SU-DHL-6 (cell line): ENCODE measurements at regions not wholly inside any gene's neighbourhood (a gene's known extent, or its start where the extent isn't known, plus 50 kb on each side); places are given as distances from the start of the nearest gene placed in this dataset.

Experiments
- H2AFZ ChIP-seq: fragments of 200-600 bp; sonication (generic); 2 replicates; pipeline ENCODE4 v1.6.1; 2014; ENCODE audit warnings: low read depth, mild to moderate bottlenecking, moderate library complexity, mixed read lengths, antibody characterized with exemption, low read length; ENCODE audit not compliant: severe bottlenecking
- H3F3A ChIP-seq: fragments of 200-600 bp; shearing (Covaris generic); 2 replicates; pipeline ENCODE4 v1.6.0; 2016; ENCODE audit warnings: antibody characterized with exemption, mild to moderate bottlenecking; ENCODE audit not compliant: insufficient read depth
- H3K27ac ChIP-seq: fragments of 200-600 bp; sonication (generic); 2 replicates; pipeline ENCODE4 v1.5.1; 2016; ENCODE audit warnings: low read depth, mild to moderate bottlenecking, low read length, moderate library complexity, mixed read lengths
- H3K27me3 ChIP-seq: fragments of 200-600 bp; sonication (generic), shearing (Covaris generic); 2 replicates; pipeline ENCODE4 v1.6.0; 2014; ENCODE audit warnings: mild to moderate bottlenecking, low read length
- H3K36me3 ChIP-seq: fragments of 200-600 bp; sonication (generic); 2 replicates; pipeline ENCODE4 v1.6.1; 2014; ENCODE audit warnings: mild to moderate bottlenecking, low read length, mixed read lengths
- H3K4me2 ChIP-seq: fragments of 300-600, 200-600 bp; shearing (Covaris generic), sonication (generic); 2 replicates; pipeline ENCODE4 v1.6.0; 2014; ENCODE audit warnings: low read length, low read depth, mild to moderate bottlenecking; ENCODE audit not compliant: poor library complexity, severe bottlenecking
- H3K4me3 ChIP-seq: fragments of 200-600 bp; sonication (generic); 2 replicates; pipeline ENCODE4 v1.5.1; 2014; ENCODE audit warnings: antibody characterized with exemption, low read length, mild to moderate bottlenecking, mixed read lengths; ENCODE audit not compliant: insufficient read depth, poor library complexity, severe bottlenecking
- H3K79me2 ChIP-seq: fragments of 200-600 bp; sonication (generic); 2 replicates; pipeline ENCODE4 v1.6.1; 2014; ENCODE audit warnings: mild to moderate bottlenecking, low read length, moderate library complexity; ENCODE audit not compliant: insufficient read depth
- H3K9ac ChIP-seq: fragments of 200-600 bp; sonication (generic); 2 replicates; pipeline ENCODE4 v1.7.0; 2014; ENCODE audit warnings: mild to moderate bottlenecking, low read length
- H3K9me2 ChIP-seq: fragments of 200-600 bp; sonication (generic); replicated peaks from 2 replicates; pipeline ENCODE4 v1.6.1; 2014; ENCODE audit warnings: low read length; ENCODE audit not compliant: insufficient read depth
- H3K9me3 ChIP-seq: fragments of 200-600 bp; sonication (generic); 2 replicates; pipeline ENCODE4 v1.6.1; 2014; ENCODE audit warnings: low read length, mixed read lengths; ENCODE audit not compliant: insufficient read depth
- H4K20me1 ChIP-seq: fragments of 200-600 bp; sonication (generic); 2 replicates; pipeline ENCODE4 v1.6.1; 2014; ENCODE audit warnings: low read depth, mild to moderate bottlenecking, antibody characterized with exemption, low read length, moderate library complexity, mixed read lengths
- EZH2phosphoT487 ChIP-seq: fragments of 200-600 bp; sonication (generic), shearing (Covaris generic); conservative IDR thresholded peaks from 2 replicates; pipeline ENCODE4 v1.6.1; 2018; ENCODE audit warnings: mild to moderate bottlenecking, antibody characterized with exemption, low read length, moderate library complexity, mixed read lengths
- TF ChIP-seq, protein P1 (sequence below): fragments of 200-600 bp; sonication (generic); IDR thresholded peaks from one replicate; pipeline ENCODE4 v1.5.1; 2017; ENCODE audit warnings: antibody characterized with exemption, mild to moderate bottlenecking, low read length, moderate library complexity; ENCODE audit not compliant: insufficient read depth, poor library complexity, severe bottlenecking

GRCh38 chr22:22181341-22181850 is 63.2 kb upstream of the VPREB1 start:
- no peaks in the 10 kb centered on the region for H3K9me2 ChIP-seq
- no peaks in the 10 kb centered on the region for H3F3A ChIP-seq
- H3K9ac ChIP-seq: no peak overlapping the region
- no peaks in the 10 kb centered on the region for H3K27me3 ChIP-seq
- no peaks in the 10 kb centered on the region for H3K79me2 ChIP-seq
- no peaks in the 10 kb centered on the region for H3K36me3 ChIP-seq
- TF ChIP-seq EZH2phosphoT487: no peak
- TF ChIP-seq, protein P1, sequence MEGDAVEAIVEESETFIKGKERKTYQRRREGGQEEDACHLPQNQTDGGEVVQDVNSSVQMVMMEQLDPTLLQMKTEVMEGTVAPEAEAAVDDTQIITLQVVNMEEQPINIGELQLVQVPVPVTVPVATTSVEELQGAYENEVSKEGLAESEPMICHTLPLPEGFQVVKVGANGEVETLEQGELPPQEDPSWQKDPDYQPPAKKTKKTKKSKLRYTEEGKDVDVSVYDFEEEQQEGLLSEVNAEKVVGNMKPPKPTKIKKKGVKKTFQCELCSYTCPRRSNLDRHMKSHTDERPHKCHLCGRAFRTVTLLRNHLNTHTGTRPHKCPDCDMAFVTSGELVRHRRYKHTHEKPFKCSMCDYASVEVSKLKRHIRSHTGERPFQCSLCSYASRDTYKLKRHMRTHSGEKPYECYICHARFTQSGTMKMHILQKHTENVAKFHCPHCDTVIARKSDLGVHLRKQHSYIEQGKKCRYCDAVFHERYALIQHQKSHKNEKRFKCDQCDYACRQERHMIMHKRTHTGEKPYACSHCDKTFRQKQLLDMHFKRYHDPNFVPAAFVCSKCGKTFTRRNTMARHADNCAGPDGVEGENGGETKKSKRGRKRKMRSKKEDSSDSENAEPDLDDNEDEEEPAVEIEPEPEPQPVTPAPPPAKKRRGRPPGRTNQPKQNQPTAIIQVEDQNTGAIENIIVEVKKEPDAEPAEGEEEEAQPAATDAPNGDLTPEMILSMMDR: no peak
- H3K9me3 ChIP-seq: no peaks in the 10 kb centered on the region
- no peak overlapping the region for H3K27ac ChIP-seq
- no peaks in the 10 kb centered on the region for H4K20me1 ChIP-seq
- no peak overlapping the region for H2AFZ ChIP-seq
- H3K4me2 ChIP-seq: no peak overlapping the region
- H3K4me3 ChIP-seq: no peak overlapping the region

- Histone ChIP-seq H3F3A (no peaks in the 10 kb centered on the region), H4K20me1 (no peaks in the 10 kb centered on the region), H3K4me3 (no peak overlapping the region), H3K9ac (no peak overlapping the region), H3K9me2 (no peaks in the 10 kb centered on the region), H3K27ac (no peak overlapping the region), H3K79me2 (no peaks in the 10 kb centered on the region), H2AFZ (no peak overlapping the region), H3K9me3 (no peaks in the 10 kb centered on the region), H3K4me2 (no peak overlapping the region), H3K36me3 (no peaks in the 10 kb centered on the region), H3K27me3 (no peaks in the 10 kb centered on the region)
- no peak for TF ChIP-seq EZH2phosphoT487
Measured at GRCh38 chr22:22180738-22181285, 63.8 kb upstream of the VPREB1 start.

GRCh38 chr22:22179858-22180257 is 64.7 kb upstream of the VPREB1 start:
- H4K20me1 ChIP-seq: no peaks in the 10 kb centered on the region
- no peak overlapping the region for H2AFZ ChIP-seq
- H3K27ac ChIP-seq: no peak overlapping the region
- TF ChIP-seq, protein P1: no peak
- TF ChIP-seq EZH2phosphoT487: no peak
- no peaks in the 10 kb centered on the region for H3K36me3 ChIP-seq
- H3K9me2 ChIP-seq: no peaks in the 10 kb centered on the region
- no peak overlapping the region for H3K4me2 ChIP-seq
- no peaks in the 10 kb centered on the region for H3K9me3 ChIP-seq
- no peaks in the 10 kb centered on the region for H3F3A ChIP-seq
- no peaks in the 10 kb centered on the region for H3K79me2 ChIP-seq
- H3K4me3 ChIP-seq: no peak overlapping the region
- H3K9ac ChIP-seq: no peak overlapping the region
- H3K27me3 ChIP-seq: no peaks in the 10 kb centered on the region

DNA sequence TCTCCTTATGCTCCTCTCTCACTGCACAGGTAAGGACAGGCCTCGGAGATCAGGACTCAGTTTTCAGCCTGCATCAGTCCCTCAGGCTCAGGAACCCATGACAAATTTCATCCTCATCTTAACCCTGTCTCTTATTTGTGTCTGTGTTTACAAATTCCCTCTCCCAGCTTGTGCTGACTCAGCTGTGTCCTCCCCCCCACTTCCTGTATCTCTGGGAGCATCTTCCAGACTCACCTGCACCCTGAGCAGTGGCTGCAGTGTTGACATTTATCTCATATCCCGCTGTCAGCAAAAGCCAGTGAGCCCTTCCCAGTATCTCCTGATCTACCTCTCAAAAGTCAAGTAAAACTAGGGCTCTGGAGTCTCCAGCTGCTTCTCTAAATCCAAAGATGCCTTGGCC is 65.6 kb upstream of the VPREB1 start:
- TF ChIP-seq EZH2phosphoT487: no peak
- TF ChIP-seq, protein P1: no peak
- H3K4me3 ChIP-seq: no peak overlapping the region
- no peak overlapping the region for H3K9ac ChIP-seq
- H3K9me3 ChIP-seq: no peaks in the 10 kb centered on the region
- no peak overlapping the region for H2AFZ ChIP-seq
- H4K20me1 ChIP-seq: no peaks in the 10 kb centered on the region
- no peaks in the 10 kb centered on the region for H3K9me2 ChIP-seq
- H3K4me2 ChIP-seq: no peak overlapping the region
- no peaks in the 10 kb centered on the region for H3K79me2 ChIP-seq
- H3K27me3 ChIP-seq: no peaks in the 10 kb centered on the region
- no peak overlapping the region for H3K27ac ChIP-seq
- H3K36me3 ChIP-seq: no peaks in the 10 kb centered on the region
- no peaks in the 10 kb centered on the region for H3F3A ChIP-seq
